ENCODE measurements at regions not wholly inside any gene's neighbourhood (a gene's known extent, or its start where the extent isn't known, plus 50 kb on each side); places are given as distances from the start of the nearest gene placed in this dataset.

DNA sequence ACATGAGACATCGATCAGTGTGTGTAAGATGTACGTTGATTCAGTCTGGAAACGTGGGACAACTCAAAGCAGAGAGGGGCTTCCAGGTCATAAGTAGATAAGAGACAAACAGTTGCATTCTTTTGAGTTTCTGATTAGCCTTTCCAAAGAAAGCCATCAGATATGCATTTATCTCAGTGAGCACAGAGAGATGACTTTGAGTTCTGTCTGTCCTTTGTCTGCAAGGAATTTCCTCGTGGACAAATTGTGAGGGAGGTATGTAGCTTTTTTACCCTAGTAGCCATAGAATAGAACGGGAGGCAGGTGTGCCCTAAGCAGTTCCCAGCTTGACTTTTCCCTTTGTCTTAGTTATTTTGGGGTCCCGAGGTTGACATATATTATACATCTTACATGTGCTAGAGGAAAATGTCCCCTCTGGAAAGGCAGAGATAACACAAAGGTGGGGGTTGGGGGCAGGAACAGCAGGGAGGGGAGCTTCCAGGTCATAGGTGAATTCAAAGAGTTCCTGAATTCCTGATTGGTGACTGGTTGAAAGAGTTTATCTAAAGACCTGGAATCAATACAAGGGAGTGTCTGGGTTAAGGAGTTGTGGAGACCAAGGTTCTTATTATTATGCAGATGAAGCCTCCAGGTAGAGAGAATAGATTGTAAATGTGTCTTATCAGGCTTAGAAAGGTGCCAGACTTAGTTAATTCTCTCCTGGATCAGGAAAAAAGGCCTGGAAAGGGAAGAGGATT lies 237.0 kb downstream of the NFATC2 start:
- TF ChIP-seq, protein P1, sequence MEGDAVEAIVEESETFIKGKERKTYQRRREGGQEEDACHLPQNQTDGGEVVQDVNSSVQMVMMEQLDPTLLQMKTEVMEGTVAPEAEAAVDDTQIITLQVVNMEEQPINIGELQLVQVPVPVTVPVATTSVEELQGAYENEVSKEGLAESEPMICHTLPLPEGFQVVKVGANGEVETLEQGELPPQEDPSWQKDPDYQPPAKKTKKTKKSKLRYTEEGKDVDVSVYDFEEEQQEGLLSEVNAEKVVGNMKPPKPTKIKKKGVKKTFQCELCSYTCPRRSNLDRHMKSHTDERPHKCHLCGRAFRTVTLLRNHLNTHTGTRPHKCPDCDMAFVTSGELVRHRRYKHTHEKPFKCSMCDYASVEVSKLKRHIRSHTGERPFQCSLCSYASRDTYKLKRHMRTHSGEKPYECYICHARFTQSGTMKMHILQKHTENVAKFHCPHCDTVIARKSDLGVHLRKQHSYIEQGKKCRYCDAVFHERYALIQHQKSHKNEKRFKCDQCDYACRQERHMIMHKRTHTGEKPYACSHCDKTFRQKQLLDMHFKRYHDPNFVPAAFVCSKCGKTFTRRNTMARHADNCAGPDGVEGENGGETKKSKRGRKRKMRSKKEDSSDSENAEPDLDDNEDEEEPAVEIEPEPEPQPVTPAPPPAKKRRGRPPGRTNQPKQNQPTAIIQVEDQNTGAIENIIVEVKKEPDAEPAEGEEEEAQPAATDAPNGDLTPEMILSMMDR (IDR thresholded peaks at IDR 0.05; ENCODE audit: extremely low read depth in 1 of 2, insufficient read depth in 1 of 2, low read depth in 1 of 2, low read length in 2 of 2), result no peak
- TF ChIP-seq POLR2A (IDR thresholded peaks at IDR 0.05; ENCODE audit: low read depth, low read length), result no peak
- TF ChIP-seq FOS (IDR thresholded peaks at IDR 0.05; ENCODE audit: borderline replicate concordance, insufficient read depth, low read length), result no peak
- no peak for TF ChIP-seq GATA2 (IDR thresholded peaks at IDR 0.05; ENCODE audit: insufficient read depth, insufficient read length, low read depth, low read length)
